HG02588 (cell line): ENCODE measurements at regions not wholly inside any gene's neighbourhood (a gene's known extent, or its start where the extent isn't known, plus 50 kb on each side); places are given as distances from the start of the nearest gene placed in this dataset.
"Not testable (repeated sequence)": the region's sequence is repeated elsewhere in the genome, so short reads cannot be mapped to it uniquely, and the experiment has no call there.

Source experiments
- ATAC-seq: cut with Tn5 transposase; IDR thresholded peaks from one replicate; pipeline ENCODE4 v1.9.1; 2021; ENCODE audit warnings: mild to moderate bottlenecking, moderate library complexity; ENCODE audit not compliant: unreplicated experiment

GRCh38 chr19:28544451-28545261 is 668.3 kb downstream of the UQCRFS1 start:
- ATAC-seq = no peak

GRCh38 chr19:28543244-28543776 is 669.6 kb downstream of the UQCRFS1 start:
- no peak for ATAC-seq

- ATAC-seq = no peak
Measured at GRCh38 chr19:28542394-28543243, 670.3 kb downstream of the UQCRFS1 start.

- ATAC-seq = no peak
Measured at GRCh38 chr19:28541602-28542393, 671.2 kb downstream of the UQCRFS1 start.

- ATAC-seq = no peak
Measured at GRCh38 chr19:28541029-28541428, 671.9 kb downstream of the UQCRFS1 start.

GRCh38 chr19:28540385-28540784 is 672.6 kb downstream of the UQCRFS1 start:
- not testable (repeated sequence) for ATAC-seq

- no peak for ATAC-seq
Measured at GRCh38 chr19:28539759-28540158, 673.2 kb downstream of the UQCRFS1 start.

GRCh38 chr19:28538579-28538978 is 674.4 kb downstream of the UQCRFS1 start:
- ATAC-seq = not testable (repeated sequence)

GRCh38 chr19:28537896-28538295 is 675.1 kb downstream of the UQCRFS1 start:
- ATAC-seq = no peak

- ATAC-seq = no peak
Measured at GRCh38 chr19:28537079-28537478, 675.9 kb downstream of the UQCRFS1 start.

GRCh38 chr19:28535352-28535775 is 677.6 kb downstream of the UQCRFS1 start:
- no peak for ATAC-seq

- no peak for ATAC-seq
Measured at GRCh38 chr19:28534766-28535351, 678.1 kb downstream of the UQCRFS1 start.

GRCh38 chr19:28532765-28533341 is 680.1 kb downstream of the UQCRFS1 start:
- ATAC-seq = no peak

GRCh38 chr19:28531979-28532378 is 681.0 kb downstream of the UQCRFS1 start:
- no peak for ATAC-seq

- ATAC-seq = no peak
Measured at GRCh38 chr19:28530406-28531035, 682.4 kb downstream of the UQCRFS1 start.

- no peak for ATAC-seq
Measured at GRCh38 chr19:28526038-28526437, 686.9 kb downstream of the UQCRFS1 start.

GRCh38 chr19:28523619-28524018 is 689.3 kb downstream of the UQCRFS1 start:
- no peak for ATAC-seq

- no peak for ATAC-seq
Measured at GRCh38 chr19:28522545-28522922, 690.4 kb downstream of the UQCRFS1 start.
